OCI-LY7 (cell line): ENCODE measurements at regions not wholly inside any gene's neighbourhood (a gene's known extent, or its start where the extent isn't known, plus 50 kb on each side); places are given as distances from the start of the nearest gene placed in this dataset.

ENCODE experiments used
- BruUV-seq: library from RNA; stranded (reverse); fragments of 400-500 nt; replicated peaks from 2 replicates; lab custom pipeline; 2021; lab: Mats Ljungman, UMichigan
- CTCF ChIA-PET: fragments of 300-600 bp; sonication (Branson Sonifier 250); formaldehyde crosslinking; loops from one replicate; lab custom pipeline; 2022; ENCODE audit warnings: antibody characterized with exemption; ENCODE audit not compliant: unreplicated experiment; lab: Charles Lee
- POLR2A ChIA-PET: fragments of 300-600 bp; sonication (Branson Sonifier 250); formaldehyde crosslinking; loops from one replicate; lab custom pipeline; 2022; ENCODE audit warnings: antibody characterized with exemption; lab: Charles Lee
- DNase-seq: peaks from one replicate; pipeline ENCODE4 v3.0.0-alpha.2; 2015; ENCODE audit warnings: low spot score
- H2AFZ ChIP-seq: fragments of 200-600 bp; sonication (generic), shearing (Covaris generic); 2 replicates; pipeline ENCODE4 v1.6.1; 2014; ENCODE audit warnings: mild to moderate bottlenecking, antibody characterized with exemption, low read length, moderate library complexity
- H3K27ac ChIP-seq: fragments of 200-600 bp; sonication (generic); 2 replicates; pipeline ENCODE4 v1.5.1; 2014; ENCODE audit warnings: mixed run types, low read depth, mild to moderate bottlenecking, moderate library complexity, low read length, inconsistent platforms; ENCODE audit not compliant: poor library complexity, severe bottlenecking
- H3K36me3 ChIP-seq: fragments of 200-600 bp; sonication (generic); 2 replicates; pipeline ENCODE4 v1.6.1; 2014; ENCODE audit warnings: mild to moderate bottlenecking, antibody characterized with exemption, low read length, moderate library complexity, mixed read lengths; ENCODE audit not compliant: insufficient read depth
- H3K4me1 ChIP-seq: fragments of 200-600 bp; sonication (generic); 2 replicates; pipeline ENCODE4 v1.5.1; 2014; ENCODE audit warnings: mild to moderate bottlenecking, low read length; ENCODE audit not compliant: insufficient read depth, poor library complexity, severe bottlenecking
- H3K4me2 ChIP-seq: fragments of 200-600 bp; sonication (generic); 2 replicates; pipeline ENCODE4 v1.6.1; 2014; ENCODE audit warnings: mild to moderate bottlenecking, low read length
- H3K4me3 ChIP-seq: fragments of 200-600 bp; sonication (generic); 2 replicates; pipeline ENCODE4 v1.5.1; 2014; ENCODE audit warnings: mild to moderate bottlenecking, low read depth, low read length; ENCODE audit not compliant: poor library complexity, severe bottlenecking
- H3K79me2 ChIP-seq: fragments of 200-600 bp; sonication (generic); 2 replicates; pipeline ENCODE4 v1.6.1; 2016; ENCODE audit warnings: low read depth, mild to moderate bottlenecking, low read length, moderate library complexity, mixed read lengths; ENCODE audit not compliant: insufficient read depth
- H3K9me2 ChIP-seq: fragments of 200-600 bp; sonication (generic); 2 replicates; pipeline ENCODE4 v1.6.1; 2016; ENCODE audit warnings: mild to moderate bottlenecking, low read length, mixed read lengths; ENCODE audit not compliant: insufficient read depth
- H3K9me3 ChIP-seq: fragments of 200-600 bp; sonication (generic); 2 replicates; pipeline ENCODE4 v1.6.1; 2014; ENCODE audit warnings: mild to moderate bottlenecking, mixed run types, low read length, mixed read lengths
- H4K20me1 ChIP-seq: fragments of 200-600 bp; sonication (generic); 2 replicates; pipeline ENCODE4 v1.6.1; 2014; ENCODE audit warnings: mild to moderate bottlenecking, antibody characterized with exemption, low read length, moderate library complexity, mixed read lengths; ENCODE audit not compliant: insufficient read depth
- EZH2phosphoT487 ChIP-seq: fragments of 200-600 bp; sonication (generic); IDR thresholded peaks from 2 replicates; pipeline ENCODE4 v1.6.1; 2018; ENCODE audit warnings: low read depth, borderline replicate concordance, mild to moderate bottlenecking, mixed run types, antibody characterized with exemption, low read length, moderate library complexity, mixed read lengths
- intact Hi-C: fragments of 100-400 bp; cut with micrococcal nuclease; formaldehyde crosslinking; loops from one replicate; pipeline ENCODE4 v1.10.0; 2022; ENCODE audit not compliant: unreplicated experiment
- TF ChIP-seq, protein P1 (sequence below): fragments of 200-600 bp; sonication (generic); conservative IDR thresholded peaks from 2 replicates; pipeline ENCODE4 v1.5.1; 2014; ENCODE audit warnings: mild to moderate bottlenecking, antibody characterized with exemption, low read length, moderate library complexity, mixed read lengths

DNA sequence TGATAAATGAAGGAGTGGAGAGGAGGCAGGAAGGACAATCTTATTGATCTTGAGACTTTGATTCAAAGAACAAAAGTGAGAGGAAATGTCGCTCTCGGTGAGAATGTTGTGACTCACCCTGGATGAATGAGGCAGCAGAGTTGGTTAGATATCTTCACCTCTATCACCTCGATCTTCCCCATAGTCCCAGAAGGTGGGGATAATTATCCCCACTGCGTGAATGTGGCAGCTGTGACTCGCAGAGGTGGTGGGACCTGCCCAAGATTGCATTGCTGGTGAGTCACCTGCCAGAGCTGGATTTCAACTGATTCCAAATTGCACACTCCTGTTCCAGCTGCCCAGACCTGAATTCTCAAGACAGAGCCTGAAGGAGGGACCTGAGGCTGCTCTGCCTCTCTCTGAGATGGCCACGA, 105.0 kb downstream of the MATN1 start:
- intact Hi-C loops, result no loop called here
- DNase-seq, result no peak
- no peaks in the 10 kb centered on the region for H3K4me1 ChIP-seq
- CTCF ChIA-PET, result no interaction called here
- no peak overlapping the region for H3K4me2 ChIP-seq
- H3K36me3 ChIP-seq, result no peaks in the 10 kb centered on the region
- no peaks in the 10 kb centered on the region for H3K9me2 ChIP-seq
- TF ChIP-seq EZH2phosphoT487, result no peak
- TF ChIP-seq, protein P1, sequence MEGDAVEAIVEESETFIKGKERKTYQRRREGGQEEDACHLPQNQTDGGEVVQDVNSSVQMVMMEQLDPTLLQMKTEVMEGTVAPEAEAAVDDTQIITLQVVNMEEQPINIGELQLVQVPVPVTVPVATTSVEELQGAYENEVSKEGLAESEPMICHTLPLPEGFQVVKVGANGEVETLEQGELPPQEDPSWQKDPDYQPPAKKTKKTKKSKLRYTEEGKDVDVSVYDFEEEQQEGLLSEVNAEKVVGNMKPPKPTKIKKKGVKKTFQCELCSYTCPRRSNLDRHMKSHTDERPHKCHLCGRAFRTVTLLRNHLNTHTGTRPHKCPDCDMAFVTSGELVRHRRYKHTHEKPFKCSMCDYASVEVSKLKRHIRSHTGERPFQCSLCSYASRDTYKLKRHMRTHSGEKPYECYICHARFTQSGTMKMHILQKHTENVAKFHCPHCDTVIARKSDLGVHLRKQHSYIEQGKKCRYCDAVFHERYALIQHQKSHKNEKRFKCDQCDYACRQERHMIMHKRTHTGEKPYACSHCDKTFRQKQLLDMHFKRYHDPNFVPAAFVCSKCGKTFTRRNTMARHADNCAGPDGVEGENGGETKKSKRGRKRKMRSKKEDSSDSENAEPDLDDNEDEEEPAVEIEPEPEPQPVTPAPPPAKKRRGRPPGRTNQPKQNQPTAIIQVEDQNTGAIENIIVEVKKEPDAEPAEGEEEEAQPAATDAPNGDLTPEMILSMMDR, result no peak
- no peak overlapping the region for H3K27ac ChIP-seq
- no peaks in the 10 kb centered on the region for H3K9me3 ChIP-seq
- H3K79me2 ChIP-seq, result no peaks in the 10 kb centered on the region
- no TSS peak for BruUV-seq
- no peak overlapping the region for H3K4me3 ChIP-seq
- H4K20me1 ChIP-seq, result no peaks in the 10 kb centered on the region
- POLR2A ChIA-PET, result no interaction called here
- H2AFZ ChIP-seq, result no peak overlapping the region

DNA sequence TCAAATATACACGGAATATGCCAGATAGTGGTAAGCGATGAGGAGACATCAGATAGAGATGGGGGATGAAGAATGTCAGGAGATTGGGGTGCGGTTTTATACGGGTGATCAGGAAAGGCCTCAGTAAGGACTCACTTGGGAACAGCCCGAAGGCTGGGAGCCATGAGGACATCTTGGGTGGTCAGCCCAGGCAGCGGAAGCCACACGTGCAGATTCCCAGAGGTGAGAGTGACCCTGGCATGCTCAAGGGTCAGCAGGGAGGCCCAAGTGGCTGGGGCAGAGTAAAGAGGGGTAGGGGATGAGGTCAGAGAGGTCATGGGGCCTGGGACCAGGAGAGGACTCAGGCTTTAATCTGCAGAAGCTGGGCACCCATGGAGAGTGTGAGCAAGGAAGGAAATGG, 106.6 kb downstream of the MATN1 start:
- no peak for DNase-seq
- no peak for TF ChIP-seq EZH2phosphoT487
- TF ChIP-seq, protein P1, result no peak
- Histone ChIP-seq H3K9me3 (no peaks in the 10 kb centered on the region), H2AFZ (no peak overlapping the region), H3K79me2 (no peaks in the 10 kb centered on the region), H3K9me2 (no peaks in the 10 kb centered on the region), H3K27ac (no peak overlapping the region), H3K4me2 (no peak overlapping the region), H3K4me3 (no peak overlapping the region), H3K4me1 (no peaks in the 10 kb centered on the region), H4K20me1 (no peaks in the 10 kb centered on the region), H3K36me3 (no peaks in the 10 kb centered on the region)
- ChIA-PET POLR2A (no interaction called here), CTCF (no interaction called here)
- intact Hi-C loops, result no loop called here
- BruUV-seq, result no TSS peak

DNA sequence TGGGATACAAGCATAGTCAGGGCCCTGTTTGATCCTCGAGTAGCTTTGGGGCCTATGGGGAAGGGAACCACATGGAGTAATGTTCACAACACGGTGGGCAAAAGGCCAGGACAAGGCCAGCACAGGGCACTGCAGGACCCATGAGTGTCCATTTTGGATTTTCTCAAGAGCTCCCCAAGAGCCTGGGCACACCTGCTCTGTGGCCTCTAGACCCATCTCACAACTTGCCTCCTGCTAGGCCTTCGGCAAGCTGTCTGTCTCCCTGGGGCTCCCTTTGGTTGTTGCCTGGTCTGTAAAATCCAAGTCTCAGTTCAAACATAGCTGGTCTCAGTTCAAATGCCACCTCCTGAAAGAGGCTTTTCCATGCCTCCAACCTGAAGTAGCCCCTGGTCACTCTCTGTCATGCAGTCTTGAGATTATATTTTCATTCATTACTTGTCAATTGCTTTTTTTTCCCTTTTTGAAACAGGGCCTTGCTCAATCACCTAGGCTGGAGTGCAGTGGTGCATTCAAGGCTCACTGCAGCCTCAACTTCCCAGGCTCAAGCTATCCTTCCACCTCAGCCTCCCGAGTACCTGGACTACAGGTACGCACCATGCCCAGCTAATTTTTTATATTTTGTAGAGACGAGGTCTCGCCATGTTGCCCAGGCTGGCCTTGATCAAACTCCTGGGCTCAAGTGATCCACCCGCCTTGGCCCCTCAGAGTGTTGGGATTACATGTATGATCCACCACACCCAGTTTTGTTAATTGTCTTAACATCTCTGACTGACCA, 107.4 kb downstream of the MATN1 start:
- Histone ChIP-seq H3K4me3 (no peak overlapping the region), H3K27ac (no peak overlapping the region), H2AFZ (no peak overlapping the region), H3K9me2 (no peaks in the 10 kb centered on the region), H3K4me2 (no peak overlapping the region), H3K9me3 (no peaks in the 10 kb centered on the region), H3K79me2 (no peaks in the 10 kb centered on the region), H3K36me3 (no peaks in the 10 kb centered on the region), H4K20me1 (no peaks in the 10 kb centered on the region), H3K4me1 (no peaks in the 10 kb centered on the region)
- ChIA-PET POLR2A (no interaction called here), CTCF (no interaction called here)
- BruUV-seq, result no TSS peak
- no peak for DNase-seq
- intact Hi-C loops, result no loop called here
- TF ChIP-seq, protein P1, result no peak
- no peak for TF ChIP-seq EZH2phosphoT487
